CD14-positive monocyte (primary cell): ENCODE measurements at regions not wholly inside any gene's neighbourhood (a gene's known extent, or its start where the extent isn't known, plus 50 kb on each side); places are given as distances from the start of the nearest gene placed in this dataset.

Source experiments
- DNase-seq, 3 donors: peaks; one replicate each; pipeline ENCODE4 v3.0.0-alpha.2; 2011 to 2022
- H2AFZ ChIP-seq: 2 replicates; pipeline ENCODE4 v1.6.0; 2012; ENCODE audit warnings: mild to moderate bottlenecking, low read depth, low read length, inconsistent platforms; ENCODE audit not compliant: insufficient read depth, poor library complexity, severe bottlenecking
- H3K27ac ChIP-seq, 2 donors: 1 replicate in 1 of 2; 2 replicates in 1 of 2; pipeline ENCODE4 v1.5.1; 2012 to 2013; ENCODE audit warnings: low read length in 2 of 2, control low read depth in 1 of 2, inconsistent platforms in 1 of 2, low read depth in 1 of 2, mild to moderate bottlenecking in 1 of 2
- H3K27me3 ChIP-seq, 2 donors: one replicate each; pipeline versions ENCODE4 v1.6.0 to v1.6.1; 2011 to 2013; ENCODE audit warnings: low read length in 2 of 2; ENCODE audit not compliant: control insufficient read depth in 2 of 2, insufficient read depth in 2 of 2
- H3K36me3 ChIP-seq, 2 donors: replicated peaks in 1 of 2; 1 replicate in 1 of 2; 2 replicates in 1 of 2; pipeline versions ENCODE4 v1.5.1 to v1.6.1; 2012 to 2013; ENCODE audit warnings: low read length in 2 of 2, control low read depth in 1 of 2, inconsistent platforms in 1 of 2, mild to moderate bottlenecking in 1 of 2; ENCODE audit not compliant: insufficient read depth in 2 of 2, control insufficient read depth in 1 of 2
- H3K4me1 ChIP-seq, 2 donors: 1 replicate in 1 of 2; 2 replicates in 1 of 2; pipeline versions ENCODE4 v1.5.1 to v1.6.1; 2012 to 2013; ENCODE audit warnings: low read length in 2 of 2, control low read depth in 1 of 2, inconsistent platforms in 1 of 2, mild to moderate bottlenecking in 1 of 2, moderate library complexity in 1 of 2; ENCODE audit not compliant: insufficient read depth in 2 of 2, control insufficient read depth in 1 of 2
- H3K4me2 ChIP-seq: replicated peaks from 2 replicates; pipeline ENCODE3; 2012; ENCODE audit warnings: low read length, moderate library complexity, mild to moderate bottlenecking; ENCODE audit not compliant: poor library complexity, severe bottlenecking; ENCODE audit errors: extremely low read depth
- H3K4me3 ChIP-seq, 3 experiments: fragments of 200-600 bp in 1 of 3; sonication (generic) in 1 of 3; replicated peaks in 1 of 3; 1 replicate in 2 of 3; 2 replicates in 1 of 3; pipeline ENCODE4 v1.5.1; 2011 to 2013; ENCODE audit warnings: low read length in 3 of 3, mild to moderate bottlenecking in 3 of 3, control low read depth in 2 of 3, low read depth in 2 of 3, inconsistent platforms in 1 of 3, moderate library complexity in 1 of 3
- H3K79me2 ChIP-seq: 2 replicates; pipeline ENCODE4 v1.6.0; 2012; ENCODE audit warnings: mild to moderate bottlenecking, control low read depth, inconsistent platforms, low read length, moderate library complexity; ENCODE audit not compliant: insufficient read depth
- H3K9ac ChIP-seq: 2 replicates; pipeline ENCODE4 v1.6.0; 2017; ENCODE audit warnings: low read length, mild to moderate bottlenecking; ENCODE audit not compliant: insufficient read depth, poor library complexity, severe bottlenecking
- H3K9me3 ChIP-seq, 2 donors: replicated peaks in 1 of 2; 1 replicate in 1 of 2; 2 replicates in 1 of 2; pipeline versions ENCODE4 v1.5.1 to v1.6.1; 2012 to 2013; ENCODE audit warnings: low read length in 2 of 2, control low read depth in 1 of 2; ENCODE audit not compliant: control insufficient read depth in 1 of 2, insufficient read depth in 1 of 2
- H4K20me1 ChIP-seq: 2 replicates; pipeline ENCODE4 v1.6.0; 2012; ENCODE audit warnings: mild to moderate bottlenecking, low read length, control low read depth, moderate library complexity; ENCODE audit not compliant: insufficient read depth
- H3K27ac Mint-ChIP-seq, 7 donors: one replicate each; pipeline ENCODE4 v1.8.0; 2020; ENCODE audit warnings: mild to moderate bottlenecking in 7 of 7, mixed read lengths in 7 of 7, moderate library complexity in 6 of 7, inconsistent platforms in 2 of 7
- H3K27me3 Mint-ChIP-seq, 3 donors: one replicate each; pipeline ENCODE4 v1.8.0; 2021 to 2022; ENCODE audit warnings: low read depth in 3 of 3, mild to moderate bottlenecking in 3 of 3, mixed read lengths in 3 of 3, moderate library complexity in 3 of 3, inconsistent platforms in 1 of 3
- H3K36me3 Mint-ChIP-seq, 2 donors: one replicate each; pipeline ENCODE4 v1.8.0; 2020; ENCODE audit warnings: mixed read lengths in 2 of 2, inconsistent platforms in 1 of 2, mild to moderate bottlenecking in 1 of 2
- H3K4me1 Mint-ChIP-seq: one replicate; pipeline ENCODE4 v1.8.0; 2020; ENCODE audit warnings: mild to moderate bottlenecking, mixed read lengths
- H3K4me3 Mint-ChIP-seq, 2 donors: one replicate each; pipeline ENCODE4 v1.8.0; 2020; ENCODE audit warnings: mild to moderate bottlenecking in 2 of 2, mixed read lengths in 2 of 2, moderate library complexity in 1 of 2
- H3K9me3 Mint-ChIP-seq, 7 donors: one replicate each; pipeline ENCODE4 v1.8.0; 2020 to 2022; ENCODE audit warnings: mixed read lengths in 7 of 7, mild to moderate bottlenecking in 6 of 7, moderate library complexity in 6 of 7, inconsistent platforms in 2 of 7
- CTCF ChIP-seq: fragments of 200-600 bp; IDR thresholded peaks from one replicate; pipeline ENCODE4 v1.8.0; 2022; ENCODE audit warnings: antibody characterized with exemption, mild to moderate bottlenecking
- WGBS: methylation state at CpG from one replicate; pipeline ENCODE4 v1.1.5; 2013; ENCODE audit warnings: missing lambda C conversion rate; ENCODE audit not compliant: insufficient coverage; 5-methylcytosine and 5-hydroxymethylcytosine counted together
- intact Hi-C, 2 donors: fragments of 100-400 bp; cut with micrococcal nuclease; formaldehyde crosslinking; loops; one replicate each; pipeline versions ENCODE4 v1.15.0 to v1.15.1; 2023

- no peak overlapping the region for H3K4me2 ChIP-seq
- Mint-ChIP-seq H3K4me1 (peaks cover 13% of the 10 kb centered on the region), H3K27me3 (peaks cover 0 to 1% (median 0%) of the 10 kb centered on the region in 3 donors), H3K4me3 (no peak overlapping the region), H3K36me3 (no peaks in the 10 kb centered on the region), H3K27ac (no peak overlapping the region), H3K9me3 (no peaks in the 10 kb centered on the region)
- WGBS = 92% methylated on average over 5 of the region's 7 CpGs
- peak overlapping the region; percentile 8 for H2AFZ ChIP-seq
- no peak overlapping the region for H3K4me3 ChIP-seq
- H3K9me3 ChIP-seq = no peaks in the 10 kb centered on the region
- no peak for DNase-seq
- no peaks in the 10 kb centered on the region for H4K20me1 ChIP-seq
- no peaks in the 10 kb centered on the region for H3K79me2 ChIP-seq
- H3K4me1 ChIP-seq = peaks cover 8 to 12% of the 10 kb centered on the region in 2 donors
- H3K27ac ChIP-seq = no peak overlapping the region
- no peaks in the 10 kb centered on the region for H3K36me3 ChIP-seq
- intact Hi-C loops = no loop called here
- no peak for TF ChIP-seq CTCF
- no peaks in the 10 kb centered on the region for H3K27me3 ChIP-seq
- no peak overlapping the region for H3K9ac ChIP-seq
These were observed 117.5 kb downstream of the SOX4 start for GRCh38 chr6:21710908-21711627.

- WGBS = 86% methylated on average over 2 of the region's 4 CpGs
- no peaks in the 10 kb centered on the region for H3K79me2 ChIP-seq
- H3K27ac Mint-ChIP-seq = no peak overlapping the region
These were observed 118.7 kb downstream of the SOX4 start for GRCh38 chr6:21712213-21712612.

More at GRCh38 chr6:21712213-21712612, 118.7 kb downstream of the SOX4 start:
- peaks cover 12% of the 10 kb centered on the region in 2 donors for H3K4me1 ChIP-seq
- Mint-ChIP-seq H3K36me3 (no peaks in the 10 kb centered on the region), H3K9me3 (peaks cover 0 to 5% (median 0%) of the 10 kb centered on the region in 7 donors), H3K27me3 (peaks cover 0 to 1% (median 0%) of the 10 kb centered on the region in 3 donors), H3K4me1 (peaks cover 19% of the 10 kb centered on the region), H3K4me3 (no peak overlapping the region)
- no peak overlapping the region for H2AFZ ChIP-seq
- H3K27ac ChIP-seq = no peak overlapping the region
- H3K9me3 ChIP-seq = no peaks in the 10 kb centered on the region
- H3K27me3 ChIP-seq = no peaks in the 10 kb centered on the region
- DNase-seq = no peak
- H4K20me1 ChIP-seq = no peaks in the 10 kb centered on the region
- no peak overlapping the region for H3K4me3 ChIP-seq
- H3K4me2 ChIP-seq = no peak overlapping the region
- no peak for TF ChIP-seq CTCF
- no peak overlapping the region for H3K9ac ChIP-seq
- intact Hi-C loops = no loop called here
- H3K36me3 ChIP-seq = no peaks in the 10 kb centered on the region
